IMR-90 (cell line): ENCODE measurements at regions not wholly inside any gene's neighbourhood (a gene's known extent, or its start where the extent isn't known, plus 50 kb on each side); places are given as distances from the start of the nearest gene placed in this dataset.

Experiments used
- ATAC-seq: fragments of 200-7000 bp; cut with Tn5 transposase; 2 replicates; pipeline ENCODE4 v1.9.1; 2020; ENCODE audit warnings: low read depth, mild to moderate bottlenecking, moderate library complexity
- BruUV-seq: library from RNA; stranded (reverse); fragments of 400-500 nt; replicated peaks from 2 replicates; lab custom pipeline; 2021; lab: Mats Ljungman, UMichigan
- CTCF ChIA-PET: fragments of 300-600 bp; formaldehyde crosslinking; extraction: SDS; loops from one replicate; lab custom pipeline; 2021; ENCODE audit warnings: antibody characterized with exemption; lab: Yijun Ruan, JAX
- POLR2A ChIA-PET: fragments of 300-600 bp; sonication (Branson Sonifier 250); formaldehyde crosslinking; loops from one replicate; lab custom pipeline; 2022; ENCODE audit warnings: antibody characterized with exemption; ENCODE audit not compliant: unreplicated experiment; lab: Charles Lee
- DNase-seq: peaks from one replicate; pipeline ENCODE4 v3.0.0; 2013
- H2AFZ ChIP-seq: replicated peaks from 2 replicates; pipeline ENCODE3; 2013; ENCODE audit warnings: low read length, mild to moderate bottlenecking; ENCODE audit not compliant: poor library complexity
- H2AK5ac ChIP-seq: 2 replicates; pipeline ENCODE4 v1.6.1; 2013; ENCODE audit warnings: low read depth, low read length, inconsistent platforms
- H2AK9ac ChIP-seq: replicated peaks from 2 replicates; pipeline ENCODE3; 2013; ENCODE audit warnings: mild to moderate bottlenecking, low read depth, low read length, moderate library complexity; ENCODE audit not compliant: poor library complexity
- H2BK120ac ChIP-seq: 2 replicates; pipeline ENCODE4 v1.6.1; 2013; ENCODE audit warnings: low read depth, low read length, inconsistent platforms
- H2BK15ac ChIP-seq: 3 replicates; pipeline ENCODE4 v1.6.1; 2013; ENCODE audit warnings: low read depth, low read length, inconsistent platforms
- H2BK20ac ChIP-seq: 2 replicates; pipeline ENCODE4 v1.6.1; 2013; ENCODE audit warnings: low read depth, mild to moderate bottlenecking, inconsistent platforms, low read length, moderate library complexity
- H2BK5ac ChIP-seq: 2 replicates; pipeline ENCODE4 v1.6.1; 2013; ENCODE audit warnings: mild to moderate bottlenecking, low read depth, low read length, inconsistent platforms; ENCODE audit not compliant: poor library complexity, severe bottlenecking
- H3K14ac ChIP-seq: replicated peaks from 2 replicates; pipeline ENCODE4 v1.6.1; 2013; ENCODE audit warnings: low read depth, low read length, inconsistent platforms
- H3K18ac ChIP-seq: 2 replicates; pipeline ENCODE4 v1.6.1; 2013; ENCODE audit warnings: low read depth, low read length, control low read depth
- H3K23ac ChIP-seq: 2 replicates; pipeline ENCODE4 v1.6.1; 2013; ENCODE audit warnings: low read depth, low read length, inconsistent platforms
- H3K27ac ChIP-seq: 2 replicates; pipeline ENCODE4 v1.5.1; 2013; ENCODE audit warnings: mild to moderate bottlenecking, control low read depth, low read length; ENCODE audit not compliant: insufficient read depth
- H3K27me3 ChIP-seq: 2 replicates; pipeline ENCODE4 v1.6.1; 2013; ENCODE audit warnings: low read length; ENCODE audit not compliant: control insufficient read depth, insufficient read depth
- H3K36me3 ChIP-seq: 2 replicates; pipeline ENCODE4 v1.6.1; 2013; ENCODE audit warnings: low read length, mixed read lengths; ENCODE audit not compliant: control insufficient read depth, insufficient read depth
- H3K4ac ChIP-seq: 2 replicates; pipeline ENCODE4 v1.6.1; 2013; ENCODE audit warnings: low read depth, low read length, inconsistent platforms
- H3K4me1 ChIP-seq: 2 replicates; pipeline ENCODE4 v1.6.1; 2013; ENCODE audit warnings: low read length, mixed read lengths; ENCODE audit not compliant: control insufficient read depth, insufficient read depth
- H3K4me2 ChIP-seq: 2 replicates; pipeline ENCODE4 v1.6.1; 2013; ENCODE audit warnings: low read depth, mild to moderate bottlenecking, control low read depth, low read length, moderate library complexity
- H3K4me3 ChIP-seq: 2 replicates; pipeline ENCODE4 v1.5.1; 2013; ENCODE audit warnings: low read depth, mild to moderate bottlenecking, control low read depth, low read length, moderate library complexity; ENCODE audit not compliant: insufficient read depth
- H3K56ac ChIP-seq: 2 replicates; pipeline ENCODE4 v1.6.1; 2013; ENCODE audit warnings: low read length, inconsistent platforms; ENCODE audit not compliant: insufficient read depth; ENCODE audit errors: extremely low read depth
- H3K79me1 ChIP-seq, 2 experiments: 2 replicates each; pipeline ENCODE4 v1.6.1; 2013; ENCODE audit warnings: low read length in 2 of 2, inconsistent platforms in 1 of 2, low read depth in 1 of 2
- H3K9ac ChIP-seq: 2 replicates; pipeline ENCODE4 v1.6.1; 2013; ENCODE audit warnings: low read depth, low read length, control low read depth
- H3K9me1 ChIP-seq: 2 replicates; pipeline ENCODE4 v1.6.1; 2013; ENCODE audit warnings: low read length, inconsistent platforms; ENCODE audit not compliant: insufficient read depth
- H3K9me3 ChIP-seq: 2 replicates; pipeline ENCODE4 v1.6.1; 2013; ENCODE audit warnings: low read length; ENCODE audit not compliant: control insufficient read depth, insufficient read depth
- H4K20me1 ChIP-seq: 2 replicates; pipeline ENCODE4 v1.6.1; 2013; ENCODE audit warnings: low read length, inconsistent platforms; ENCODE audit not compliant: insufficient read depth
- H4K5ac ChIP-seq: 2 replicates; pipeline ENCODE4 v1.6.1; 2013; ENCODE audit warnings: mild to moderate bottlenecking, low read depth, low read length, control low read depth
- H4K8ac ChIP-seq, 2 experiments: 2 replicates each; pipeline ENCODE4 v1.6.1; 2013; ENCODE audit warnings: low read depth in 2 of 2, low read length in 2 of 2, control low read depth in 1 of 2, inconsistent platforms in 1 of 2
- H4K91ac ChIP-seq: 2 replicates; pipeline ENCODE4 v1.6.1; 2013; ENCODE audit warnings: low read depth, low read length, inconsistent platforms; ENCODE audit not compliant: insufficient read depth
- BHLHE40 ChIP-seq: fragments of 150-350 bp; IDR thresholded peaks from 2 replicates; pipeline ENCODE4 v1.6.1; 2016; ENCODE audit warnings: mild to moderate bottlenecking, low read depth, low read length
- CHD1 ChIP-seq: IDR thresholded peaks from 2 replicates; pipeline ENCODE4 v1.6.1; 2012; ENCODE audit warnings: low read depth, low read length, improper control_type of control experiment
- FOS ChIP-seq: fragments of 150-350 bp; IDR thresholded peaks from 2 replicates; pipeline ENCODE4 v1.6.1; 2016; ENCODE audit warnings: low read depth, low read length
- MAFK ChIP-seq: IDR thresholded peaks from 2 replicates; pipeline ENCODE4 v1.6.1; 2012; ENCODE audit warnings: low read depth, low read length, improper control_type of control experiment
- MAZ ChIP-seq: IDR thresholded peaks from 2 replicates; pipeline ENCODE4 v1.6.1; 2012; ENCODE audit warnings: low read depth, mild to moderate bottlenecking, low read length, improper control_type of control experiment, moderate library complexity, borderline replicate concordance
- MXI1 ChIP-seq: IDR thresholded peaks from 2 replicates; pipeline ENCODE4 v1.6.1; 2012; ENCODE audit warnings: low read depth, mild to moderate bottlenecking, low read length, moderate library complexity, borderline replicate concordance
- NFE2L2 ChIP-seq: fragments of 150-350 bp; IDR thresholded peaks from 2 replicates; pipeline ENCODE4 v1.6.1; 2016; ENCODE audit warnings: low read depth, mild to moderate bottlenecking, low read length
- RFX5 ChIP-seq: IDR thresholded peaks from 2 replicates; pipeline ENCODE4 v1.8.0; 2012; ENCODE audit warnings: low read depth, mild to moderate bottlenecking, low read length, moderate library complexity
- WGBS, 2 experiments: methylation state at CpG; one replicate each; pipeline versions ENCODE4 v1.1.5 to v1.1.7; 2013; ENCODE audit warnings: missing lambda C conversion rate in 2 of 2; ENCODE audit not compliant: insufficient read length in 1 of 2; ENCODE audit errors: extremely low coverage in 2 of 2; 5-methylcytosine and 5-hydroxymethylcytosine counted together
- dilution Hi-C: fragments of 300-500 bp; cut with HindIII; formaldehyde crosslinking; loops from one replicate; pipeline ENCODE4 v1.14.3; 2018; ENCODE audit warnings: low sequenced_read_pairs; ENCODE audit not compliant: unreplicated experiment
- in situ Hi-C: fragments of 300-500 bp; cut with MboI; formaldehyde crosslinking; loops from 3 replicates; pipeline ENCODE4 v1.14.3; 2019; ENCODE audit warnings: low sequenced_read_pairs, inconsistent platforms, mixed read lengths
- intact Hi-C: fragments of 100-400 bp; cut with micrococcal nuclease; formaldehyde crosslinking; loops from 2 replicates; pipeline ENCODE4 v1.10.0; 2022
- TF ChIP-seq, protein P1 (sequence below): fragments of 150-350 bp; IDR thresholded peaks from 2 replicates; pipeline ENCODE4 v1.6.1; 2016; ENCODE audit warnings: low read depth, mild to moderate bottlenecking, low read length, moderate library complexity, borderline replicate concordance
- TF ChIP-seq, protein P2 (sequence below): fragments of 150-350 bp; IDR thresholded peaks from 2 replicates; pipeline ENCODE4 v1.6.1; 2017; ENCODE audit warnings: mild to moderate bottlenecking, antibody characterized with exemption, low read length, low read depth

DNA sequence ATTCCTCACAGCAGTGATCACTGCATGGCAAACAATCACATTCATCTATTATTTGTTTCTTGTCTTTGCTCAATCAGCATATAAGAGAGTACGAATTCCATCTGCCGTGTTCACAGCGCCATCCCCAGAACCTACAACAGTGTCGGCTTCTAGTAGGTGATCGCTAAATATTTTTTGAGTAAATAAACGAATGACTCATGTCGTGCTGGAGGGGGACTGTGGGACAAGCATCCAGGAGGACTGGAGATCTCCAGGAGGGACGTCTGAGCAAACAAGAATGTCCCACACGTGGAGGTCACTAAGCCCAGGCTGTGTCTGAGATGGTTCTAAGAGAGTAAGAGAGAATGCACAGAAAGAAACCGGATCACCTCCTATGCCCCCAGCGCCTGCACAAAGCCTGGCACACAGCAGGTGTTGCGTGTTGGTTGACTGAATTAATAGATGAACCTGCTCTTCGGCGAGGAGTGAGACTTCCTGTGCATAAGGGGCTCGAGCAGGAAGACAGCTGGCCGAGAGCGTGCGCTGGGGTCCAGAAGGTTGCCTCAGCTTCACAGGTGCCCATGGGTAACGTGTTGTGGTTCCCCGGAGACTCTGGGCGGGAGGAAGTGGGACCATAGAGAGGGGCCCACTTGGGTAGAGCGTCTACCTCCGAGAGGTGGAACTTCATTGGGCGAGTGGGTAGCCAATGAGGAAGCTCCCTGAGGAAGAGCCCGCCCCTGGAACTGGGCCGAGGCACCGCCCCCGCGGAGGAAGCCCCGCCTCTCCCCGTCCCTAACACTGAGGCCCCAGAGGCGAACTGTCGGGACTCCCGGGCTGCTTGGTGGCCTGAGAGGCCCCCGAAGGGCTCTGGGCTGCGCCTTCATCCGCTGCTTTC lies 193.0 kb downstream of the MELK start (continued):
- TF ChIP-seq MAZ, result no peak

DNA sequence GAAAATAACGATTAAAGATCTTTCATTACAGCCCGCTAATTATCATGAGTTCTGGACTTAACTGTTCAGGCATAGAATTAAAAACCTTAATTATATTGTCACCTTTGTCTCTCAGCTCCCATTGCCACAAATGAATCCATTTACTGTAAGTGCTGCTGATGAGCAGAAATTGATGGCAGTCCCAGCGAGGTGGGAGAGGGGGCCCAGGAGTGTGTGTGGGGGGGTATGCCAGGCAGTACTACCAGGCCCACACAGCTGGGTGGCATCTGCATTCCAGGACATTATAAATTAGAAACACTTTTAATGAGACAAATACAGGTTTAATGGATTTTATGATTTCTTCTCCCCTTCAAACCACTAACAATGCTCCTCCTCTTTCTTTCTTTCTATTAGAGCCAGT lies 196.0 kb downstream of the MELK start:
- no peak for DNase-seq
- H2BK120ac ChIP-seq, result no peak overlapping the region
- no peak overlapping the region for H3K27ac ChIP-seq
- H3K14ac ChIP-seq, result no peak overlapping the region
- no peaks in the 10 kb centered on the region for H3K4me1 ChIP-seq
- H2AK9ac ChIP-seq, result no peak overlapping the region
- H2BK5ac ChIP-seq, result no peak overlapping the region
- intact Hi-C loops (no loop called here), in situ Hi-C loops (no loop called here), dilution Hi-C loops (no loop called here)
- no peak overlapping the region for H3K9ac ChIP-seq
- H3K27me3 ChIP-seq, result peaks cover 8% of the 10 kb centered on the region
- H3K4me2 ChIP-seq, result no peak overlapping the region
- no peak for ATAC-seq
- POLR2A ChIA-PET, result no interaction called here
- no peak overlapping the region for H4K5ac ChIP-seq
- no peaks in the 10 kb centered on the region for H3K36me3 ChIP-seq
- no peaks in the 10 kb centered on the region for H3K79me1 ChIP-seq
- CTCF ChIA-PET, result no interaction called here
- H2AK5ac ChIP-seq, result no peak overlapping the region
- H3K56ac ChIP-seq, result no peak overlapping the region
- peaks cover 7% of the 10 kb centered on the region; the same call in 1 of the 2 replicates for H3K9me1 ChIP-seq
- H2BK20ac ChIP-seq, result no peak overlapping the region
- no peak overlapping the region for H2BK15ac ChIP-seq
- no peak overlapping the region for H4K91ac ChIP-seq
- H2AFZ ChIP-seq, result no peak overlapping the region
- no peak overlapping the region for H3K23ac ChIP-seq
- H3K18ac ChIP-seq, result no peak overlapping the region
- no peak overlapping the region for H3K4ac ChIP-seq
- TF ChIP-seq, protein P1, sequence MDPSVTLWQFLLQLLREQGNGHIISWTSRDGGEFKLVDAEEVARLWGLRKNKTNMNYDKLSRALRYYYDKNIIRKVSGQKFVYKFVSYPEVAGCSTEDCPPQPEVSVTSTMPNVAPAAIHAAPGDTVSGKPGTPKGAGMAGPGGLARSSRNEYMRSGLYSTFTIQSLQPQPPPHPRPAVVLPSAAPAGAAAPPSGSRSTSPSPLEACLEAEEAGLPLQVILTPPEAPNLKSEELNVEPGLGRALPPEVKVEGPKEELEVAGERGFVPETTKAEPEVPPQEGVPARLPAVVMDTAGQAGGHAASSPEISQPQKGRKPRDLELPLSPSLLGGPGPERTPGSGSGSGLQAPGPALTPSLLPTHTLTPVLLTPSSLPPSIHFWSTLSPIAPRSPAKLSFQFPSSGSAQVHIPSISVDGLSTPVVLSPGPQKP, result no peak
- TF ChIP-seq, protein P2, sequence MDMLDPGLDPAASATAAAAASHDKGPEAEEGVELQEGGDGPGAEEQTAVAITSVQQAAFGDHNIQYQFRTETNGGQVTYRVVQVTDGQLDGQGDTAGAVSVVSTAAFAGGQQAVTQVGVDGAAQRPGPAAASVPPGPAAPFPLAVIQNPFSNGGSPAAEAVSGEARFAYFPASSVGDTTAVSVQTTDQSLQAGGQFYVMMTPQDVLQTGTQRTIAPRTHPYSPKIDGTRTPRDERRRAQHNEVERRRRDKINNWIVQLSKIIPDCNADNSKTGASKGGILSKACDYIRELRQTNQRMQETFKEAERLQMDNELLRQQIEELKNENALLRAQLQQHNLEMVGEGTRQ, result no peak
- no peak for TF ChIP-seq CHD1
- no peak for TF ChIP-seq MAZ
- TF ChIP-seq RFX5, result no peak
- TF ChIP-seq MAFK, result no peak
- TF ChIP-seq MXI1, result no peak
- no peak for TF ChIP-seq FOS
- no peak for TF ChIP-seq BHLHE40
- TF ChIP-seq NFE2L2, result no peak
- peaks cover 11% of the 10 kb centered on the region for H3K9me3 ChIP-seq
- no CpG with 5 or more reads among the region's 3 CpGs for WGBS, 2 experiments
- no TSS peak for BruUV-seq
- no peak overlapping the region for H4K8ac ChIP-seq
- no peak overlapping the region for H3K4me3 ChIP-seq
- H4K20me1 ChIP-seq, result no peaks in the 10 kb centered on the region; the same call in 1 of the 2 replicates
